Panc1 (cell line): ENCODE measurements at regions not wholly inside any gene's neighbourhood (a gene's known extent, or its start where the extent isn't known, plus 50 kb on each side); places are given as distances from the start of the nearest gene placed in this dataset.

Experiments
- ATAC-seq: fragments of 200-7000 bp; cut with Tn5 transposase; 2 replicates; pipeline ENCODE4 v1.9.1; 2020; ENCODE audit warnings: mild to moderate bottlenecking, moderate library complexity
- BruUV-seq: library from RNA; stranded (reverse); fragments of 400-500 nt; replicated peaks from 2 replicates; lab custom pipeline; 2021; lab: Mats Ljungman, UMichigan
- CTCF ChIA-PET: fragments of 300-600 bp; sonication (Branson Sonifier 250); formaldehyde crosslinking; loops from one replicate; lab custom pipeline; 2022; ENCODE audit warnings: antibody characterized with exemption; lab: Charles Lee
- POLR2A ChIA-PET: fragments of 300-600 bp; sonication (Branson Sonifier 250); formaldehyde crosslinking; loops from one replicate; lab custom pipeline; 2022; ENCODE audit warnings: antibody characterized with exemption; lab: Charles Lee
- DNase-seq: peaks from one replicate; pipeline ENCODE4 v3.0.0-alpha.2; 2010; ENCODE audit warnings: low read depth, low spot score
- H3K27ac ChIP-seq: 2 replicates; pipeline ENCODE4 v1.5.1; 2011; ENCODE audit warnings: mild to moderate bottlenecking, low read length, inconsistent platforms
- H3K27me3 ChIP-seq: fragments of 200-500 bp; sonication (Bioruptor generic); 2 replicates; pipeline ENCODE4 v1.6.0; 2014; ENCODE audit warnings: low read length, inconsistent platforms; ENCODE audit not compliant: control insufficient read depth, insufficient read depth
- H3K36me3 ChIP-seq: fragments of 200-500 bp; sonication (Bioruptor generic); 2 replicates; pipeline ENCODE4 v1.5.1; 2014; ENCODE audit warnings: inconsistent platforms, mild to moderate bottlenecking, low read length, moderate library complexity; ENCODE audit not compliant: control insufficient read depth, insufficient read depth
- H3K4me1 ChIP-seq: 2 replicates; pipeline ENCODE4 v1.5.1; 2011; ENCODE audit warnings: inconsistent platforms, mild to moderate bottlenecking, low read length, moderate library complexity; ENCODE audit not compliant: control insufficient read depth, insufficient read depth
- H3K4me3 ChIP-seq, 2 experiments: 2 replicates each; pipeline ENCODE4 v1.5.1; 2011 to 2012; ENCODE audit warnings: low read depth in 2 of 2, low read length in 2 of 2, mild to moderate bottlenecking in 2 of 2, inconsistent platforms in 1 of 2, moderate library complexity in 1 of 2
- H3K9me3 ChIP-seq: fragments of 200-500 bp; sonication (Bioruptor generic); 2 replicates; pipeline ENCODE4 v1.5.1; 2014; ENCODE audit warnings: low read depth, mild to moderate bottlenecking, inconsistent platforms, low read length, moderate library complexity; ENCODE audit not compliant: control insufficient read depth, insufficient read depth
- POLR2AphosphoS5 ChIP-seq: IDR thresholded peaks from 2 replicates; pipeline ENCODE4 v1.6.1; 2012; ENCODE audit warnings: mild to moderate bottlenecking, low read depth, low read length, moderate library complexity
- SIN3A ChIP-seq: IDR thresholded peaks from 2 replicates; pipeline ENCODE4 v1.6.1; 2012; ENCODE audit warnings: low read depth, mild to moderate bottlenecking, low read length, moderate library complexity, borderline replicate concordance; ENCODE audit not compliant: insufficient read depth
- TCF7L2 ChIP-seq: IDR thresholded peaks from 2 replicates; pipeline ENCODE4 v1.6.1; 2011; ENCODE audit warnings: mild to moderate bottlenecking, low read depth, low read length, inconsistent platforms
- in situ Hi-C: cut with HindIII; loops from 2 replicates; pipeline ENCODE4 v1.10.0; 2016; ENCODE audit warnings: low sequenced_read_pairs, low pct_unique_long_range_greater_than_20kb
- intact Hi-C: fragments of 100-400 bp; cut with micrococcal nuclease; formaldehyde crosslinking; loops from one replicate; pipeline ENCODE4 v1.10.0; 2022; ENCODE audit not compliant: unreplicated experiment
- TF ChIP-seq, protein P1 (sequence below), 2 experiments: IDR thresholded peaks; 2 replicates each; pipeline ENCODE4 v1.6.1; 2011 to 2012; ENCODE audit warnings: low read depth in 2 of 2, control low read depth in 1 of 2, low read length in 1 of 2, mild to moderate bottlenecking in 1 of 2, moderate library complexity in 1 of 2; ENCODE audit not compliant: insufficient read depth in 1 of 2
- TF ChIP-seq, protein P2 (sequence below): fragments of 450-650 bp; IDR thresholded peaks from 2 replicates; pipeline ENCODE4 v1.5.1; 2017; ENCODE audit warnings: mild to moderate bottlenecking

DNA sequence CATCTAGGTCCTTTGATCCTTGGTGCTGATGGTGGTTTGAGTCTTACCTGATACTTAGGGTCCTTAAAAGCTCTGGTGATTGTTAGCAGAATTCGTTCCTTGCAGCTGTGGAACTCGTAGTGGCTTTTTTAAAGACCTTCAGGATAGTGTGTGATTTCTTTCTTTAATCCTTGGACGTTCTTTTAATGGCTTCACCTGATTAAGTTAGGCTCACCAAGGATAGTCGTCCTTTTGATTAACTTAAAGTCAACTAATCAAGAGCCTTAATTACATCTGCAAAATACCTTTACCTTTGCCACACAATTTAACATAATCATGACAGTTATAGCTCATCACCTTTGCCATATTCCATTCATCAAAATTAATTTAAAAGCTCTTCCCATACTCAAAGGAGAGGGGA, 1807.7 kb downstream of the OLFM4 start:
- no peaks in the 10 kb centered on the region for H3K36me3 ChIP-seq
- no peaks in the 10 kb centered on the region for H3K27me3 ChIP-seq
- DNase-seq (no peak), ATAC-seq (no peak)
- H3K9me3 ChIP-seq, result no peaks in the 10 kb centered on the region
- intact Hi-C loops (no loop called here), in situ Hi-C loops (no loop called here)
- CTCF ChIA-PET, result no interaction called here
- no TSS peak for BruUV-seq
- no peak overlapping the region for H3K27ac ChIP-seq
- POLR2A ChIA-PET, result no interaction called here
- TF ChIP-seq, protein P1, sequence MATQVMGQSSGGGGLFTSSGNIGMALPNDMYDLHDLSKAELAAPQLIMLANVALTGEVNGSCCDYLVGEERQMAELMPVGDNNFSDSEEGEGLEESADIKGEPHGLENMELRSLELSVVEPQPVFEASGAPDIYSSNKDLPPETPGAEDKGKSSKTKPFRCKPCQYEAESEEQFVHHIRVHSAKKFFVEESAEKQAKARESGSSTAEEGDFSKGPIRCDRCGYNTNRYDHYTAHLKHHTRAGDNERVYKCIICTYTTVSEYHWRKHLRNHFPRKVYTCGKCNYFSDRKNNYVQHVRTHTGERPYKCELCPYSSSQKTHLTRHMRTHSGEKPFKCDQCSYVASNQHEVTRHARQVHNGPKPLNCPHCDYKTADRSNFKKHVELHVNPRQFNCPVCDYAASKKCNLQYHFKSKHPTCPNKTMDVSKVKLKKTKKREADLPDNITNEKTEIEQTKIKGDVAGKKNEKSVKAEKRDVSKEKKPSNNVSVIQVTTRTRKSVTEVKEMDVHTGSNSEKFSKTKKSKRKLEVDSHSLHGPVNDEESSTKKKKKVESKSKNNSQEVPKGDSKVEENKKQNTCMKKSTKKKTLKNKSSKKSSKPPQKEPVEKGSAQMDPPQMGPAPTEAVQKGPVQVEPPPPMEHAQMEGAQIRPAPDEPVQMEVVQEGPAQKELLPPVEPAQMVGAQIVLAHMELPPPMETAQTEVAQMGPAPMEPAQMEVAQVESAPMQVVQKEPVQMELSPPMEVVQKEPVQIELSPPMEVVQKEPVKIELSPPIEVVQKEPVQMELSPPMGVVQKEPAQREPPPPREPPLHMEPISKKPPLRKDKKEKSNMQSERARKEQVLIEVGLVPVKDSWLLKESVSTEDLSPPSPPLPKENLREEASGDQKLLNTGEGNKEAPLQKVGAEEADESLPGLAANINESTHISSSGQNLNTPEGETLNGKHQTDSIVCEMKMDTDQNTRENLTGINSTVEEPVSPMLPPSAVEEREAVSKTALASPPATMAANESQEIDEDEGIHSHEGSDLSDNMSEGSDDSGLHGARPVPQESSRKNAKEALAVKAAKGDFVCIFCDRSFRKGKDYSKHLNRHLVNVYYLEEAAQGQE (IDR thresholded peaks at IDR 0.05; ENCODE audit: insufficient read depth in 1 of 2, low read depth in 2 of 2, low read length in 1 of 2), result no peak
- TF ChIP-seq TCF7L2 (no peak), POLR2AphosphoS5 (no peak)
- TF ChIP-seq, protein P2, sequence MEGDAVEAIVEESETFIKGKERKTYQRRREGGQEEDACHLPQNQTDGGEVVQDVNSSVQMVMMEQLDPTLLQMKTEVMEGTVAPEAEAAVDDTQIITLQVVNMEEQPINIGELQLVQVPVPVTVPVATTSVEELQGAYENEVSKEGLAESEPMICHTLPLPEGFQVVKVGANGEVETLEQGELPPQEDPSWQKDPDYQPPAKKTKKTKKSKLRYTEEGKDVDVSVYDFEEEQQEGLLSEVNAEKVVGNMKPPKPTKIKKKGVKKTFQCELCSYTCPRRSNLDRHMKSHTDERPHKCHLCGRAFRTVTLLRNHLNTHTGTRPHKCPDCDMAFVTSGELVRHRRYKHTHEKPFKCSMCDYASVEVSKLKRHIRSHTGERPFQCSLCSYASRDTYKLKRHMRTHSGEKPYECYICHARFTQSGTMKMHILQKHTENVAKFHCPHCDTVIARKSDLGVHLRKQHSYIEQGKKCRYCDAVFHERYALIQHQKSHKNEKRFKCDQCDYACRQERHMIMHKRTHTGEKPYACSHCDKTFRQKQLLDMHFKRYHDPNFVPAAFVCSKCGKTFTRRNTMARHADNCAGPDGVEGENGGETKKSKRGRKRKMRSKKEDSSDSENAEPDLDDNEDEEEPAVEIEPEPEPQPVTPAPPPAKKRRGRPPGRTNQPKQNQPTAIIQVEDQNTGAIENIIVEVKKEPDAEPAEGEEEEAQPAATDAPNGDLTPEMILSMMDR, result no peak
- H3K4me3 ChIP-seq, result no peak overlapping the region
- H3K4me1 ChIP-seq, result no peaks in the 10 kb centered on the region

DNA sequence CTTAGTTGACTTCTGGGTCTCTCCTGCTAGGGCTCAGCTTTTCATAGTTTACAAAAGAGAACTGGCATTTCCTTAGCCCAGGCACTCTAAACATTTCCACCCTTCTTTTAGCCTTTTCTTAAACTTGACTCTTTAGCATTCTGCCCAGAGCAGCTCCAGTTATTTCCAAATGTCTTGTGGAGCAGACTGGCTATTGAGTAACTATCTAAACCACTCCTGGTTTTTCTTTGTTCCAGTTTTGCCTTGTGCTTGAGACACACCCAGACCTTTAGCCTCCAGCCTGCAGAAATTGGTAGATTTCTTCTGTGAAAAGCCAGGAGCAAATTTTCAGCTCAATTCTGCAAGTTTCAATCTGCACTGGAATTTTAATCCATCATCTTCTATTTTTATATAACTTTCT, 1813.1 kb downstream of the OLFM4 start:
- no TSS peak for BruUV-seq
- H3K9me3 ChIP-seq, result no peaks in the 10 kb centered on the region
- ATAC-seq (no peak), DNase-seq (no peak)
- no peak overlapping the region for H3K4me3 ChIP-seq
- in situ Hi-C loops (no loop called here), intact Hi-C loops (no loop called here)
- H3K36me3 ChIP-seq, result no peaks in the 10 kb centered on the region
- POLR2A ChIA-PET, result no interaction called here
- CTCF ChIA-PET, result no interaction called here
- no peak overlapping the region for H3K27ac ChIP-seq
- no peak for TF ChIP-seq POLR2AphosphoS5
- TF ChIP-seq, protein P2, result no peak
- H3K27me3 ChIP-seq, result no peaks in the 10 kb centered on the region
- H3K4me1 ChIP-seq, result no peaks in the 10 kb centered on the region

DNA sequence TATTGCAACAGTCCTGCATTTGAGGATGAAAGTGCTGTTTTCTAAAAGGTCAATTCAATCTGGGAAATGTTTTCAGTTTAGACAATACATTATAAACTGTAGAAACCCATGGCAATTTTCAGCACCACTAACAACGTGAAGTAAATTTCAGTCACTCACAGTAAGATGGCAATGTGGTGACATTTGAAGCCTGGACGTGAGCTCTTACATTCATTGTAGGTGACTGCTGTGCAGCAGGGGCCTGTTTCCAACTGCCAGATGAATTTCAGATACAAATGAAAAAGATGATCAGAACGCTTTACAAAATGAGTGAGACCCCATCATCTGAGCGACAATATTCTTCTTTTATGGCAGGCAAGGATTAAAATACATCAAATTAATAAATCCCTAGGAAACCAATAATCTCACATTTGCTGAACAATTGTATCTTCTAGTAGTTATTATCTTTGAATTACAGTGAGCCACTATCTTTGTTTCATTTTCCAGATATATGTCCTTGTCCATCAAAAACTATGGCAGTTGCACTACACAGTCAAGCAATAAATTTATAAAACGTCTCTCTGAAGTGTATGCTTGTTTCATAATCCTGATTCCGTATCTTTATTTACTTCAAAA, 1816.8 kb downstream of the OLFM4 start:
- Histone ChIP-seq H3K27ac (no peak overlapping the region), H3K9me3 (no peaks in the 10 kb centered on the region), H3K27me3 (no peaks in the 10 kb centered on the region), H3K36me3 (no peaks in the 10 kb centered on the region), H3K4me3 (no peak overlapping the region), H3K4me1 (no peaks in the 10 kb centered on the region)
- ATAC-seq, result no peak
- CTCF ChIA-PET, result no interaction called here
- POLR2A ChIA-PET, result no interaction called here
- no peak for DNase-seq
- TF ChIP-seq, protein P2, result no peak
- TF ChIP-seq, protein P1 (IDR thresholded peaks at IDR 0.05; ENCODE audit: insufficient read depth in 1 of 2, low read depth in 2 of 2, low read length in 1 of 2), result no peak
- no peak for TF ChIP-seq POLR2AphosphoS5
- no peak for TF ChIP-seq SIN3A
- TF ChIP-seq TCF7L2, result no peak
- in situ Hi-C loops, result no loop called here
- no TSS peak for BruUV-seq
- intact Hi-C loops, result no loop called here
